ENCODE measurements at regions not wholly inside any gene's neighbourhood (a gene's known extent, or its start where the extent isn't known, plus 50 kb on each side); places are given as distances from the start of the nearest gene placed in this dataset.

DNA sequence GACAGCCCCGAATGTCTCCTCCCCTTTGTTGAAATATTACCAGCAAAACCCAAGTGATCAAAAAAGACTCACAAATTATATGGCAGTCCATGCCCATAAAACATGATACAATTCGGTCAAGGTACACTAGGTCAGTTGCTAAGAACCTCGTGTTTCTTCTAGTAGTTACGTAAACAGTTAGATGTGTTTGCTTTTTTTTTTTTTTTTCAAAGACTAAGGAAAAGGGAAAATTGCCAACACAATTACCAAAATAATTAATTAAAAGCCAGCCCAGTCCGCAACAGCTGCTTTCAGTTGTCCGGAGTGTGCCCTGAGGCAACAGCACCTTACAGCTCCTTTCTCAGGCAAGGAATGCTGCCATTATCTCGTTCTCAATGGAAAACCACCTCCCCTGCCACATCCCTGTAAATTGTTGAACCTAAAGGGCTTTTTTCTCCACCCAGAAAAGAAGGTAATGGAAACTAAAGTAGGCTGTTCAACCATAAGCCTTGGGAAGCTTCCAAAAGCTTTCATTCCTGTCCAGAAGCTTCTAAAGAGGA, 129.2 kb upstream of the TSC22D2 start:
- DNase-seq (ENCODE audit: low read depth), result no peak
- TF ChIP-seq, protein P1, sequence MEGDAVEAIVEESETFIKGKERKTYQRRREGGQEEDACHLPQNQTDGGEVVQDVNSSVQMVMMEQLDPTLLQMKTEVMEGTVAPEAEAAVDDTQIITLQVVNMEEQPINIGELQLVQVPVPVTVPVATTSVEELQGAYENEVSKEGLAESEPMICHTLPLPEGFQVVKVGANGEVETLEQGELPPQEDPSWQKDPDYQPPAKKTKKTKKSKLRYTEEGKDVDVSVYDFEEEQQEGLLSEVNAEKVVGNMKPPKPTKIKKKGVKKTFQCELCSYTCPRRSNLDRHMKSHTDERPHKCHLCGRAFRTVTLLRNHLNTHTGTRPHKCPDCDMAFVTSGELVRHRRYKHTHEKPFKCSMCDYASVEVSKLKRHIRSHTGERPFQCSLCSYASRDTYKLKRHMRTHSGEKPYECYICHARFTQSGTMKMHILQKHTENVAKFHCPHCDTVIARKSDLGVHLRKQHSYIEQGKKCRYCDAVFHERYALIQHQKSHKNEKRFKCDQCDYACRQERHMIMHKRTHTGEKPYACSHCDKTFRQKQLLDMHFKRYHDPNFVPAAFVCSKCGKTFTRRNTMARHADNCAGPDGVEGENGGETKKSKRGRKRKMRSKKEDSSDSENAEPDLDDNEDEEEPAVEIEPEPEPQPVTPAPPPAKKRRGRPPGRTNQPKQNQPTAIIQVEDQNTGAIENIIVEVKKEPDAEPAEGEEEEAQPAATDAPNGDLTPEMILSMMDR (IDR thresholded peaks at IDR 0.05; ENCODE audit: insufficient read depth, low read depth, low read length, missing control alignments), result no peak

DNA sequence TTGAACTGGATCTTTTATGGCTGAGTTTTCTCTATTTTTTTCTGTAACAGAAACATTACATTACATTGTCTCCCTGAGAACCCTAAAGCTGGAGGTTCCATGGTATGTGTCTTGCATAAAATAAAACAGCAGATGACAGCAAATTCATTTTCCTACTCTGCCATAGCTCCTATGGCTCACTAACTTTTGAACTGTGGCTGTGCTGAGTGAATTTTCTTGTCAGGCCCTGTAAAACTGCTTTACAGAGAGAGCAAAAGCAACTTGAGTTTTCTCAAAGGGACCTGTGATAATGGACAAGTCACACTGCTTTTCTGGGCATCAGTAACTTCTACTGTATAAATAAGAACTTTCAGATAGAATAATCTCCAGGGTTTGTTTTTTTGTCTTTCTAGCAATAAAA, 129.9 kb upstream of the TSC22D2 start:
- DNase-seq (ENCODE audit: low read depth), result no peak
- H3K4me3 ChIP-seq (ENCODE audit: low read depth, low read length), result no peak overlapping the region
- TF ChIP-seq, protein P1 (IDR thresholded peaks at IDR 0.05; ENCODE audit: insufficient read depth, low read depth, low read length, missing control alignments), result no peak

More for the DNA sequence above, 129.2 kb upstream of the TSC22D2 start:
- H3K4me3 ChIP-seq (ENCODE audit: low read depth, low read length), result no peak overlapping the region

DNA sequence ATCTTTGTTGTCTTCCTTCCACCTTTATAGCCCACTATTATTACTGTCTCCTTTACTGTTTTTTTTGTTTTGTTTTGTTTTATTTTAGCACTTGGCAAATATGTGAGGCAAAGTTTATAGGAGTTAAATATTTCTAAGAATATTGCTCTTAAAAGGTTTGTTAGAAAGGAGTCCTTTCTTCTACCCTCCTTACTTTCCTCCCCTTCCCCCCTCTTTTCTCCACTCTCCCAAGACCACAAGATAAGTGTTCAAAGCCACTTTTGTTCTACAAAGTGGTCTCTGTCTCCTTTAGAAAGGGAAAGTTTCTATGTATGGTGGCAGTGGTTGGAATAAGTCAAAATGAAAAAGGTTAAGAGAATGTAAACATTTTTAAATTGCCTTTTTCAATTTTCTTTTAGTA, 130.7 kb upstream of the TSC22D2 start:
- TF ChIP-seq, protein P1 (IDR thresholded peaks at IDR 0.05; ENCODE audit: insufficient read depth, low read depth, low read length, missing control alignments), result no peak
- no peak for DNase-seq (ENCODE audit: low read depth)
- H3K4me3 ChIP-seq (ENCODE audit: low read depth, low read length), result no peak overlapping the region

DNA sequence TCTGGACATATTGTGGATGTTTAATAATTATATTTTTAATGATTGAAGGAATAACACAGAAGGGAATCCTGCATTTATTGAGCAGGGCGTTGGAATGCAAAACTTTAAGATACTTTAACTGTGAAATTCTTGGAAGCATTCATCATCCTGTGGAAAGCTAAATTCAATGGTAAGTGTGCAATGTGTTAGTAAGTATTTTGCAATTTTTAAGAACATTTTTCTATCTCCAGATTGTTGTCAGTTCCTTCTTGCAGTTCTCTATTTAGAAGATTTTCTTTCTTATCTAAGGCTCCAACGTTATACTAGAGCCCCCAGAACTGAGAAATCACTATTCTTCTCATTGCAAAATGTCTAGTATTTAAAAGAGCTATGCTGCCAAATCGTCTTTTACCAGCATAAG, 132.2 kb upstream of the TSC22D2 start:
- H3K4me3 ChIP-seq (ENCODE audit: low read depth, low read length), result no peak overlapping the region
- TF ChIP-seq, protein P1 (IDR thresholded peaks at IDR 0.05; ENCODE audit: insufficient read depth, low read depth, low read length, missing control alignments), result no peak
- no peak for DNase-seq (ENCODE audit: low read depth)

DNA sequence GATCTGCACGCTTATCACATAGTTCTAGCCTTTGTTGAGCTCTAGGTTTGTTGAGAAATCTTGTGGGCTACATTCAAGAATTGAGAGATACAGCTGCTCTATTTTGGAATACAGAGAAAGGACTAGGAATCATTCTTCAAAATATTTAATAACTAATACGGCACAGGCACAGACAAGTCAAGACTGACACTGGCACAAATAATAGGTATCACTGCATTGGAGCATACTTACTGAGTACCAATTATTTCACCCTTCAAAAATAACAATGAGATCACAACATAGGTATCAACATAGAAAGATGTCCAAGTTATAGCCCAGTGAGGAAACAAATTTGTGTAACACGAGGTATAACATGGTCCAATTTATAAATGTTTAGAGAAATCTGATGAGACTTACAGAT, 133.7 kb upstream of the TSC22D2 start:
- H3K4me3 ChIP-seq (ENCODE audit: low read depth, low read length), result no peak overlapping the region
- DNase-seq (ENCODE audit: low read depth), result no peak
- TF ChIP-seq, protein P1 (IDR thresholded peaks at IDR 0.05; ENCODE audit: insufficient read depth, low read depth, low read length, missing control alignments), result no peak

DNA sequence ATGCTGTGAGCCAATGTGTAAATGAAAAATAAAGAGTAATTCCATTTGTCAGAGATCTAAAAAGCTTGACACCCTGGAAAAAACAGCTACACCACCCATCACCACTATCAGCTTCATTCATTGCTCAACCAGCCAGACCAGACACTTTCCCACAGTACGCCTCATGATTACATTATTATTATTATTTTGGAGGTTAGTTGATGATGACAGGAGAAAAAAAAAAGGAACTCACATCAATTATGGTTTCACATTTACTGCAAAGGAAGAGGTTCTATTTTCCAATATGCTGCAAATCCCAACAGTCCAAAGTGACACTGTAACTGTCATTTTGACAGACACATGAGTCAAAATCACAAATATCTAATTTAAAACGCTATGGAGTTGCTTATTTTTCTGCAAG, 134.7 kb upstream of the TSC22D2 start:
- no peak overlapping the region for H3K4me3 ChIP-seq (ENCODE audit: low read depth, low read length)
- DNase-seq (ENCODE audit: low read depth), result no peak
- TF ChIP-seq, protein P1 (IDR thresholded peaks at IDR 0.05; ENCODE audit: insufficient read depth, low read depth, low read length, missing control alignments), result no peak

DNA sequence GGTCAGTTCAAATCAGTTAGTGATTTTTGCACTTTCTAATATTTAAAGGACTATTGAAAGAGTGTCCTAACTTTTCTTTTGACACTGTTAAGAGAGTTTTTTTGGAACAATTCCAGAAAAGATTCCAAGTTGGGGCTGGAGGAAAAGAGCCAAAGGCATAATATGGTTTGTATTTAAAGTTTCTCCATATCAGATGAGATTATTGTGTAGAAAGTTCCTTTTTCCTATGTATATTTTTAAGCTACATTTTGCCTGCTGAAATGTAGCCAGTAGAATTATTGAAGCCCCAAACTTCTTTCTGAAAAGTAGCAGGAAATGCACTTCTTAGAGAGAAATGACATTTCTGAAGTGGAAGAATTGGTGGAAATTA, 136.5 kb upstream of the TSC22D2 start:
- TF ChIP-seq, protein P1 (IDR thresholded peaks at IDR 0.05; ENCODE audit: insufficient read depth, low read depth, low read length, missing control alignments), result no peak
- DNase-seq (ENCODE audit: low read depth), result no peak
- no peak overlapping the region for H3K4me3 ChIP-seq (ENCODE audit: low read depth, low read length)

All from GM12865 (cell line).